Right renal pelvis (tissue), 4 donors: ENCODE measurements at regions not wholly inside any gene's neighbourhood (a gene's known extent, or its start where the extent isn't known, plus 50 kb on each side); places are given as distances from the start of the nearest gene placed in this dataset.

ENCODE experiments used
- DNase-seq, 4 donors: peaks; one replicate each; pipeline ENCODE4 v3.0.0-alpha.2; 2013; ENCODE audit warnings: low read depth in 4 of 4, low spot score in 3 of 4, missing footprints in 1 of 4

DNA sequence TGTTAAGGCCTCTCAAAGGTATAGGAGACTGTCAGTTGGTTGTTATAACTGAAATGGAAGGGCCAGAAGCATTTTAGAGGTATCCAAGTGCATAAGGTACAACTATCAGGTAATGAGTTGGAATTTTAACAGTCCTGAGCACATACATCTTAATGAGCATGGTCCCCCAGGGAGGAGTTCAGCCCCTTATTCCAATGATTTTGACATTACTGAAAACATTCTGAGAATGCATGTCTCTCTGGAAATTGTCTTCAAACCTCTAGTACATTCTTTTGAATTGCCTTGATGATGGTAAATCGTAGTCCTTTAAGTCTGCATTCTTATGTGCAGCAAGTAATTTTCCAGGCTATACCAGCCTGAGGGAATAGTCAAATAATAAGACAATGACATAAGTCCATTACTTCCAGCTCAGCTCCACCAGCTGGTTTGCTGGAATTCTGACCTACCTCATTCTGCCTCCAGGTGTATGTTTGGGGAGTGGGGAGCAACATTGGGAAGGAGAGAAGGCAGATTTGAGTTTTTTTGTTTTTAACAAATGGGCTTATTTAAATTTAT lies 239.2 kb downstream of the MSRB3 start:
- no peak for DNase-seq

DNA sequence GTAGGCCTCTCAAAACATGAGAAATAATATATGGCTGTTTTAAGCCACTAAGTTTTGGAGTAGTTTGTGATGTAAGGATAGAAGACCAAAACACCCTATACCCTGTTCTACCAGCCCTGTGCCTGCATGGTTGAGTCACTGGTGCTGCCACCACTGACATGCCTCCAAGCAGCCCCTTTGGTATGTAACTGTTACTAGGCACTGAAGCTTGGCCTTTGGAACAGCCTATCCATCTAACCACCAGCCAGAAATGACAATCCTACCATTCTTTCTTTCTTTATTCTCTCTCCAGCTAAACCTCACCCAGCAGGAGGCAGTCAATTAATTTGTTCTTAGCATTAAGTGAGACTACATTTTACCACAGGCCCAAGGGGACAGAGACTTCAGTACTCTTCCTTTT lies 240.3 kb downstream of the MSRB3 start:
- DNase-seq: no peak

DNA sequence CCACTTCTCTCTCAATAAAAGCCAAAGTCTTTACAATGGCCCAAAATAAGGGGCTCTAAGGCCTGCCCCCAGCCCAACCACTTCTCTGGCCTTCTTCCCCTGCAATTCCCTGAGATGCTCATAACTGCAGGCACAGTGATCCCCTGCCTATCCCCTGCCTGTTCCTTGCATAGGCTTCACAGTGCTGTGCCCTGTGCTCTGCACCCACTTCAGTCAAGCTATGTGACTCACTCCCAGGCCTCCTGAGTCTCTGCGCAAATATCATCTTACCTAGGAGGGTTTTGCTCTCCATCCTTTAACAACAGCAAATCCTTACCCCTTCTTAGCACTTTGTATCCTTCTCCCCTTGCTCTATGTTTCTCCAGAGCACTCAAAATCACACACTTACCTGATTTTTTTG lies 242.2 kb downstream of the MSRB3 start:
- no peak for DNase-seq

DNA sequence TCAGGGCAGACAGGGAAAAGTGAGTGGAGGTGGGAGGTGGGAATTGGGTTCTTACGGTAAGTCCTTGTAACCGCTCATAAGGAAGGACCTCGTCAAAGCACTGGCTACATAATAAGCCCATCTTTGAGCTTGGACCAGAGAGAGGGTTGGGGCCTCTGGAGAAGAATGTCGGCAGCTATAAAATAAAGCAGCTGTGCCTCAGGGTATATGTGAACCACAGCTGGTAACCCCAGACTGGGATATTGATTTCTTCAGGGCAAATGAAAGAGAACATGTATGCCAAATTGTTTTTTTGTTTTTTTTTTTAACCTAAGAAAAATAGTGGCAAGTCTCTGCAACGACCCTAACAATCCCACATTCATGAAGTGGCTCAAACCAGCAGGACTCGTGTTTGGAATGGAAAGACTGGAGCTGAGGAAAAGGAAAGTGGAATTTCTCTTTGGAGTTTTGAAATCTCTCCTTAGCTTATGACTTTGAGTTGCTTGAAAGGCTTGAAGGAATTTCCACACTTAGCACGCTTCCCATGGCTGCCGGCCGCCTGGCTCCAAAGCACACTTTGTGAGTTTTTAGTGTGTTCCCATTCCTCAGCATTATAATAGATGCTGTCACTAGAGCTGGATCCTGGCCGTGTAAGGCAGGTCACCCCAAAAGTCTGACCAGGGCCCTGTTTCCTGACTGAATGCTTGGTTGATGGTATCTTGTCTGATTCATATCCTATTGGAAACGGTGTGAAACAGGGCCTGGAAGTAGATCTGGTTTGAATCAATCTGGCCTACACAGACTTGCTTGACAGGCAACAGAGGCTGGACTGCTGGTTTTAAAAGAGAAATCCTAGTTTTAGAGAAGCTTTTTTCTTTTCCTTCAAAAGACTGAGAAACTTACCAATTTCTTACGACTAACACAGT lies 244.7 kb downstream of the MSRB3 start:
- DNase-seq: no peak

DNA sequence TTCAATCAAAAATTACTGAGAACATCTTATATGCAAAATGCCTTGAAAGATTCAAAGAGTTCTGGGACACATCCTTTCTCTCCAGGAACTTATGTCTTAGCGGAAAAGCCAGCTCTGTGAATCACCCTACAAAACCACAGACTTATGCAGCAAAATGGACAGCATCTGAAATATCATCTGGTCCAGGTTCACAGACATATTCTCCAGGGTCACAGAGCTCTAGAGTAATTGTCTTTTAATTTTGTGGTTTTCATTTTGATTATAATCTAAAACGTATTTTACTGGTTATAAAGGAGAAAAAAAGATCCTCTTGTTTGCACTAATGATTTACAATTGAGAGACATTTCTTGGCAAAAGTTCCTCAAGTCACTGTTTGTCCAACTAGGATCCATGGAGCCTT lies 246.2 kb downstream of the MSRB3 start:
- DNase-seq: no peak

DNA sequence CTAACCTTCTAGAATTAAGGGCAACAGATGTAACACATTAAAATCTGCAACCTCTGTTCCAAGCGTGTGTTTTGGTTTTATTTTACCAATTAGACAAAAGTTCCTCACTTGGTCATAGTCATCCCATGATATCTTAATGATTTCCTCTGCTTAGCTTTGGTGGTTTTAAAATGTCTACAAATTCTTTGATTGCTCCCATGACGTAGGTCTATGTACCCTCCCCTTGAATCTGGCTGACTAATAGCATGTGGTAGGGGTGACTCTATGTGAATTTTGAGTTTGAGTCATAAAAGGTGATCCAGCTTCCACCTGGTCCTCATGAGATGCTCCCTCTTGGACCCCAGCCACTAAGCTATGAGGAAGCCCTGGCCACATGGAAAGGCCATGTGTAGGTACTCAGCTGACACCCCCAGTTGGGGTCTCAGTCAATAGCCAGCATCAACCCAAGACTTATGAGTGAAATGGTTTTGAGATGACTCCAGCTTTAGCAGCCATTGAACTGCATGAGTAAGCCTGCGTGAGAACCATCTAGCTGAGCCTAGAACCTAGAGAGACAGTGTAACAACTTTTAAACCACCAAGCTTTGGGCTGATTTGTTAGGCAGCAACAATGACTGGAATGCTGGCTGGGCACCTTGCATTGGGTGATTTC lies 247.1 kb downstream of the MSRB3 start:
- DNase-seq: no peak

DNA sequence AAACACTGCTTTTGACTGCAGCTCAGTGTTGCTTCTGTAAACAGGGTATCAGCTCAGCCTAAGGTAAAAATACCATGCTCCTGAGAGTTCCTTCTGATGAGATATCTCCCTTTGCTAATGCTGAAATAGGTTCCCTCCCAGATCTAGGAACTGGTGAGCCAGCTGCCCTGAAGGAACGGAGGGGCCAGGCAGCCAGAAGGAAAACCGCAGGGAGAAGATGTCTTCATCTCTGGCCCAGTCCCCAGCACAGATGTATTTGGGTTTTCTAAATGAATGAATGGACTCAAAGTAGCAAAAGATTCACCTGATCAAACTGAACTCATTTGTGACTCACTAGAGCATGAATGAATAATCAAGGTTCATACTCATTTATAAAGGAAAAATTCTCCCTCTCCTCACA lies 247.8 kb downstream of the MSRB3 start:
- no peak for DNase-seq

DNA sequence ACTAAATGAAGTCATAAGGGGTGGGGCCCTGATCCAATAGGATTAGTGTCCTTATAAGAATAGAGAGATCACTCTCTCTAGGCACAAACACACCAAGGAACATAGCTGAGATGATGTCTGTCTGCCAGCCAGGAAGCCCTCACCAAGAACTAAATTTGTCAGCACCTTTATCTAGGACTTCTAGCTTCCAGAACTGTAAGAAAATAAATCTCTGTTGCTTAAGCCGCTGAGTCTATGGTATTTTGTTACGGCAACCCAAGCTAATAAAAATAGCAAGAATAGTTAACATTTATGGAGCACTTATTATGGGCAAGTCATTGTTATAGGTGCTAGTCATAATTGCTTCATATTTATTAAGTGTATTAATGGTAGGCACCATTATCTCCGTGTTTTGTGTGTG lies 249.6 kb downstream of the MSRB3 start:
- no peak for DNase-seq

DNA sequence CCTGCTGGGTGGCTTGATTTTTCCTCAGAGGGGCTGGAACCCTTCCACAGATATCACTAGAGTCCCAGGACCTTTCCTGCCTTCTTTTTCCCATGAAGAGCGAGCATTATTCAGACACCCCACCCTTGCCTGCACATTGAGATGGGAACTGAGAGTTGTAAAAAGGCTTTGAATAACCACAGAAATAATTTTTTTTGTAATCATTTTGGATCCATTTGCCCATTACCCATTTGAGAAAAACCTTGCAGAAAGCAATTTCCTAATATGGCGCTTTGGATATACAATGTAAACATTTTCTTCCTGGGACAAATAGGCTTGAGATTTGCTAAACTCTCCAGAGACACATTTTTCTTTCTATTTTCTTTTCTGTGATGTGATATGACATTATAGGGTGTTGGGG lies 250.6 kb downstream of the MSRB3 start:
- no peak for DNase-seq

DNA sequence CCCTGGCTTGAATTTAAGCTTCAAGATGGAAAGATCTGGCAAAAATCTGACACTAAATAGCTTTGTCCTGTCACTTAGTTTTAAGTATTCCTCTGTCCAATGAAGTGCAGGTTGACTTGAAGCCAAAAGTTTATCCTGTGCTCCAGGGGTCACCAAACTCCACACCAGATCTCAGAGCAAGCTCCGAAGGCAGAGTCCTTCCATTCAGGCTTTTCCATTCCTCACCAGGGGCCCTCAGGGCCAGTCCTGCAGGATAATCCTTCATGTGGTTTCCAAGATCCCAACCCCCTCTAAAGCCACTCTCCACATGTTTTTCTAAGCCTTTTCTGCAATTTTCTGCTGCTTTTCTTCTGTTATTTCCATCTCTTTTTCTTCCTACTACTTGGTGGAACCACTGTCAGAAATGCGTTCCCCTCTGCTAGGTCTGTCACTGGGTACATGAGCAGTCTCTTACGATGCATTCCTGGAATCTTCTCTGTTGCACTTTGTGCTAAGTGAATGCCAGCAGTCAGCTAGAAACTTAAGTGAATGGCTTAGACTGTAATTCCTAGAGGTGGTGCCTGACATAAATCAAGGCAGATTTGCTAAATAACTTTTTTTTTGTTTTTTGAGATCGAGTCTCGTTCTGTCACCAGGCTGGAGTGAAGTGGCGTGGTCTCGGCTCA lies 251.4 kb downstream of the MSRB3 start:
- DNase-seq: no peak

DNA sequence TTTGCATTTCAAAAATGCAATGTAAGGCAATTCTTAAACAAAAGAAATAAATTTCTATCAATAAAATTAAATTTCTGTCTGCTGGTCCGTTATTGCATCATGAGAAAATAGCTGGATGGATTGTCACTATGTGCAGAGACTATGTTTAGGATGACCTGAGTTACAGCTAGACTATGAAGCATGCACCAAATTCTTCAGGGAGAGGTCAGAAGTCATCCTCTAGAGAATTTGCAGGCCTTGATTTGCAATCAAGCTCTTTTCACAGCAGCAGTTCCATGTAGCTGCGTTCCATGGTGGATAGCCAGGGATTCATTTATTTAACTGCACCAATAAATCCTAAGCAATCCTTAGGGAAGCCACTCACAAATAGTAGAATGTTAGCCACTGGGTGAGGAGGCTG lies 253.7 kb downstream of the MSRB3 start:
- DNase-seq: no peak

DNA sequence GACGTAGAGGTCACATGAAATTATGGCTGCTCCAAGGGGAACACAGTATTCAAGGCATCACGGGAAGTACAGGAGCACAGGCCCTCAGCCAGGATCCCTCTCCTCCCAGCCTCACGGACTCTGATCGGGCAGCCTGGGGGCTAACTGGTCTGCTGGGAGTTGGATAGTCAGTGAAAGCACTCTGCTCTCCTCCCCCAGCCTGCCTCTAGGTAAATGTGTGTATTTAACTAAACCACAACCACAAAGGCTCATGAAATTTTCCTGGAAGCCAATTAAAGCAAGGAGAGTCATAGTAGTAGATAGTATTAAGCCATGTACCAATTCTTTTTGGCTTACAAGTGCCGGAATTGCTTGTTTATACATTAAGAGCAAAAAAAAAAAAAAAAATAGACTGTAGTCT lies 254.3 kb downstream of the MSRB3 start:
- no peak for DNase-seq

DNA sequence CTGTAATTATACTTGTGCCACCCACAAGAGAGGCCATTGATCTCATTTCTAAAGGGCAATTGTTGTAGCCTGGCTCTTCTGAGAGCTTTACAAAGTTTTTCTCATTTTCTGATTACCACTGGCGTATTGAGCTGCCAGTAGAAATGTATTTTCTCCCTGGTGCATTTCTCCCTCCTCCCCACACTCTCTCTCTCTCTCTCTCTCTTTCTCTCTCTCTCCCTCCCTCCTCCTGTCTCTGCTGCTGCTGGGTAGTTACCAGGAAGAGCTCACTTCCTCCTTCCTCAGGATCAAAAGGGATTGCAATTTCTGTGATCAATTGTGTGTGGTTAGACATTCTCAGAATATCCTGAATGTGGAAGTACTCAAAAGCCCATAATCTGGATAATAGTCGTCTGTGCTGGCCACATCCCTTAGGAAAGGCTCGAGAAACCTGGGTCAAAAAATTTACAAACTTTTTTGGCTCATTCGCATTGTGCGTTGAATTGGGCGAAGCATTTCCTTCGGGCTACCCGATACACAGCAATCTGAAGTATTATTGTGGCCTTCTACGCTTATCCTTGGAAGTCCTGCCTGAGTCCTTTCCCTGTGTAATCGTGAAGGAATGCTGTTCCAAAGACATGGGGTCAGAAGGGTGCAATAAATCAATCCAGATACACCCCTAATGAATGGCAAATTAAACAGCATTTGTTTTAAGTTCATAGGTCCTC lies 254.8 kb downstream of the MSRB3 start:
- DNase-seq: peak in 1 of 4 donors; percentile 65

DNA sequence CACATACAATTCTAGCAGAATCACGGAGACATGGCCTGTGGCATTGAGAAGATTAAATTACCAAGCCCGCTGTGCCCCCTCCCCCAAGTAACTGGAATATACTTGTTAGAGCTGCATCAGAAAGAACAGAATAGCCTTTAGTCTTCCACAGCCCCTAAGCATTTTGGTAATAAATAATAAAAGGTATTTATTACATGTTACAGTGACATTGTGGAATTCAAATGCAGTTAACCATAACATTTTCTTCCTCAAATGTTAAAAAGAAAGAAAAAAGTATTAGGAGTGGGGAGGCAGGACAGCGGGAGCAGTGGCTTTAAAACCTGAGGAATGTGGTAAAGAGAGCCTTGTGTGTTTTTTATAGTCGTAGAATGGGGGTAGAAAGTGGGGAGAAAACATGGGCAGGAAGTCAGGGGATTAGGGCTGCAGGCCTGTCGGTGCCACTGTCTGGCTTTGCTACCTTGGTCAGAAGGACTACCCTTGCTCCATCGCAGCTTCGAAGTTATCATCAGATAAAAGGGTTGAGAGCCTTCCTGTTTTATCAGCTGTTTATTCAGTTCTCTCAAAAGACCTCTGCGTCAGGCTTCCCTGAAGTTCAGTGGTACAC lies 255.9 kb downstream of the MSRB3 start:
- DNase-seq: peak in 1 of 4 donors; percentile 60

DNA sequence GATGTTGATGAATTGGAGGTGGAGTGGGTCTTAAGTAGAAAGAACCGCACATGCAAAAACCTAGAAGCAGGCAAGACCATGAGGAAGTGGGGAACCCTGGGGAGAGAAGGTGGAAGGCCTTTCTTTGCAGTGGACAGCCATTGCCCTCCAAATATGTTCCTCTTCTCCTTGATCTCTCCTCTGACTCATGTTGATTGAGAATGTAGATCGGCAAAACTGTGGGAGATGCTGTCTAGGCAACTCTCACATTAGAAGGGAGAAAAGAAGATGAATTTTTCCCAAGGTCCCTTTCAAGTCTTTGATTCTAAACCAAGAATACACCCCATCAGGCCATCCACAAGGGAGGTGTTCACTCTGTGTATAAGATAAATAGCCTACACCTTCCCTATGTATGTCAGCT lies 257.5 kb downstream of the MSRB3 start:
- no peak for DNase-seq

DNA sequence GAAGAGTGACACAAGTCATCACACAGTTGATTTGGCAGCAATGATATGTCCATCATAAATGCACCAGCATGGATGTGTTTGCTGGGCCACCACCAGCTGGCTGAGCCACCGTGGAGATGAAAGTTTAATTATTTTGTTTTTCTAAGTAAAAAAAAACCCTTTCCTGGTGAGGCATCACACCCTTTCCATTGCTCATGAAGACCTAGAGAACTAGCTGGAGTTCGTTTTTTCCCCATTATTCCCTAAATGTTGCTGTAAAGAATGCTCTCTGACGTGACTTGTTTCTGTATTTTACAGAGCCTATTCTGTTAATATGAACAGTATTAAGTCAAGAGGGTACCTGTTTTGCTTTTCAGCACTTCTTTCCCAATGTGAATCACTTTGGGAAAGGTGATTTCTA lies 257.9 kb downstream of the MSRB3 start:
- DNase-seq: no peak

DNA sequence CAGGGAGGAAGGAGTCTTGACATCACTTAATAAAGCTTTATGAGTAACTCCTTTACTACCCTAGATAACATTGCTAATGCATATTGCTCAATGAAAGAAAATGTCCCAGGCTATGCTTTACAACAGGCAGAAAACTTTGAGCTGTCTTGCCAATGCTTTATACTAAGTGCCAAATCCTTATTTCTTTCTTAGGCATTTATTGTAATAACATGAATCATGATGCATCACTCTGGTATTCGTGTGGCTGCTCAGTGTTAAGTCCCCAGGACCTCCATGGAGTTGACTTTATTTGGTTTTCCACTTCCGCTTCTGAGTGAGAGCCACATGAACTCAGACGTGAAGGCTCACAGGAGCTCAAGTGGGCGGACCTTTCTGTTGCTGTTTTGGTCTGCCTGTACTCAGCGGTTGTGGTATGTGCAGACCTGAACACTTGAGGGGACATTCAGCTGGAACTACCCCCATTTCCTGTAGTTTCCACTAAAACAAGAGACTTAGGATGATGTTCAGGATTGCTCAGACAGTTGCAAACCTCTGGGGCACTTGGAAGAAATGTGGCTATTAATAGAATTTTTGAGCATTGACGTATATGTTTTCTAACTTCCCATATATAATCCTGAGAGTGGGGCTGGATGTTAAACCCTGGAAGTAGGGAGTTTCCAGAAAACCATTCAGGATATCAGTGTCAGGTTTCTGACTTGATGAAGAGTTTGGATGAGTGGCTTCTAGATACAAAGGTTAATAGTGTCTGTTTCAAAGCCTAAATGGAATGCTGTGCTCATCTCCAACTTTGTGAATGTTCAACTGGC lies 258.6 kb downstream of the MSRB3 start:
- DNase-seq: peak in 3 of 4 donors; percentile 64 to 75 (median 65)

DNA sequence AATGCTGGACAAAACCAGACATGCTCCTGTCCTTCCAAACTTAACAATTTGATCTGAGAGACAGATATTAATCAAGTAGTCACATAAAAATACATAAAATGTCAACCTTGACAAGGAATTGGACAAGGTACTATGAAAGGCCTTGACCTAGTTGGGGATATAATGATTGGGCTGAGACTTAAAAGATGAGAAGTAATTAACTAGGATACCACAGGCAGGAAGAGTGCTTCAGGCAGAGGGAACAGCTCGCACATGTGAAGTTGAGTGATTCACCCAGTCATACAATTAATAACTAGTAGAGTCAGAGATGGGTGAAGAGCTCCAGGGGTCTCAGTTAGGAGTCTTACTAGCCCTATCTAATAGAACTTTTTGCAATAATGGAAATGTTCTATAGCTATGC lies 259.5 kb downstream of the MSRB3 start:
- DNase-seq: no peak

DNA sequence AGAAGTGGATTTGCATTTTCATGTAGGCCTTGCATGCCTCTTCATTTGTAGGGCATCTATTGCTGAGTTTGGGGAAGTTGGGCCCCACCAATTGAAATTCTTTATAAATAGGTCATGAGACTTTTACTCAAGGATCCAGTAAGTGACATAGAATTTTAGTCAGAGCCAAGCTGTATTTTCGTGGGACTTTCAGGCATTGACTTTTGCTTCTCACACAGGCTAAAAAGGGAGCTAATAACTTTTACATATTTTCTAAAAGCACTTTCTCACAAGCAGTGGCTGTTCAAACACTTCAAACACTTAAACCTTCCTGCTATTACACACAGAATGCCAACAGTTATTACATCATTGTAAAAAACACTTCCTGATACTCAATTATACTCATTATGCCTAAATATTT lies 260.5 kb downstream of the MSRB3 start:
- DNase-seq: no peak

DNA sequence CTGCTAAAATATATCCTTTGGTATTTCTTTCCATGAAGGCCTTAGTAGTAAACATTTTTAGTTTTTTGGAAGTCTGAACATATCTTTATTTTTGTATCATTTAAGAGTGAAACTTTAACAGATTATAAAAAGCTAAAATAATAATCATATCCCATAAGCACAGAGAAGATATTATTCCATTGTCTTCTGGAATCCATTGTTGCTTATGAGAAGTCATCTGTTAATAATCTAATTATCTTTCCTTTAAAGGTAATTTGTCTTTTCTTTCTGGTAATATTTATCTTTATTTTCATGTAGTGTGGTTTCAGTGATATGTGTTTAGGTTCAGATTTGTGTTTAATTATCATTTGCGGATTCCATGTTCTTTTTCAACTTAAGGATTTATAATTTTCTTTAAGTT lies 261.7 kb downstream of the MSRB3 start:
- no peak for DNase-seq
